DND-41 (cell line): ENCODE measurements at regions not wholly inside any gene's neighbourhood (a gene's known extent, or its start where the extent isn't known, plus 50 kb on each side); places are given as distances from the start of the nearest gene placed in this dataset.

Experiments
- CTCF ChIP-seq: IDR thresholded peaks from 2 replicates; pipeline ENCODE4 v1.5.1; 2012; ENCODE audit warnings: borderline replicate concordance, low read length, moderate library complexity, mild to moderate bottlenecking; ENCODE audit not compliant: poor library complexity, severe bottlenecking; ENCODE audit errors: extremely low read depth
- EZH2 ChIP-seq: IDR thresholded peaks from 3 replicates; pipeline ENCODE4 v1.6.1; 2012; ENCODE audit warnings: borderline replicate concordance, low read depth, mild to moderate bottlenecking, moderate library complexity, low read length, inconsistent platforms; ENCODE audit not compliant: severe bottlenecking

GRCh38 chr7:135812148-135812547, 63.5 kb upstream of the FAM180A start:
- no peak for TF ChIP-seq CTCF
- no peak for TF ChIP-seq EZH2
